Pancreas (tissue), 10 donors: ENCODE measurements at regions not wholly inside any gene's neighbourhood (a gene's known extent, or its start where the extent isn't known, plus 50 kb on each side); places are given as distances from the start of the nearest gene placed in this dataset.
A peak's percentile ranks its signal among the peaks of the same experiment; 100 is the strongest.

Experiments used
- ATAC-seq, 4 donors: fragments of 200-7000 bp; cut with Tn5 transposase; one replicate each; pipeline versions ENCODE4 v1.8.0 to v1.9.1; 2020; ENCODE audit warnings: mild to moderate bottlenecking in 4 of 4, moderate library complexity in 4 of 4
- DNase-seq, 6 donors: peaks; one replicate each; pipeline ENCODE4 v3.0.0-alpha.2; 2020
- FAIRE-seq: peaks from 2 replicates; lab custom pipeline; 2012; peaks lifted over from hg19 to GRCh38; lab: Jason Lieb, UNC
- H3K27ac ChIP-seq, 4 donors: fragments of 200-600 bp; sonication (generic); 1 replicate in 3 of 4; 2 replicates in 1 of 4; pipeline versions ENCODE4 v1.5.0 to v1.8.0; 2020
- H3K27me3 ChIP-seq, 4 donors: fragments of 200-600 bp; one replicate each; pipeline ENCODE4 v1.8.0; 2021
- H3K36me3 ChIP-seq, 3 donors: fragments of 200-600 bp; sonication (generic) in 1 of 3; one replicate each; pipeline versions ENCODE4 v1.5.0 to v1.8.0; 2020 to 2021
- H3K4me1 ChIP-seq, 3 donors: fragments of 200-600 bp; one replicate each; pipeline ENCODE4 v1.8.0; 2021
- H3K4me3 ChIP-seq, 4 donors: fragments of 200-600 bp; sonication (generic) in 2 of 4; one replicate each; pipeline versions ENCODE4 v1.5.0 to v1.8.0; 2020 to 2021
- H3K9me3 ChIP-seq, 4 donors: fragments of 200-600 bp; one replicate each; pipeline ENCODE4 v1.8.0; 2021
- CTCF ChIP-seq, 4 donors: fragments of 200-600 bp; sonication (generic) in 3 of 4; IDR thresholded peaks; one replicate each; pipeline versions ENCODE4 v1.5.0 to v1.8.0; 2021; ENCODE audit warnings: antibody characterized with exemption in 4 of 4
- WGBS, 2 donors: extraction: QIAGEN DNeasy Blood & Tissue Kit; methylation state at CpG; one replicate each; pipeline ENCODE4 v1.1.7; 2013; 5-methylcytosine and 5-hydroxymethylcytosine counted together
- intact Hi-C, 3 donors: fragments of 100-400 bp; cut with DNase I; formaldehyde crosslinking; loops; one replicate each; pipeline versions ENCODE4 v1.11.1 to v1.14.2; 2022
- donor health status: healthy with polysubstance abuse.
- donor health status: DM: no; HTN: no; CAD: no; lungs with moderate emphysema.
- donor health status: DM: no; HTN: no; CAD: no.
- donor health status: control.
- donor health status: control.
- donor health status: Bipolar disorder and iron deficiency.
- donor health status: DM: yes; HTN: yes; CAD: no.
- donor health status: DM: no; HTN: no; CAD: no.
- donor health status: DM: no; HTN: no; CAD: no.
- donor health status: DM: yes; HTN: yes; CAD: no.

DNA sequence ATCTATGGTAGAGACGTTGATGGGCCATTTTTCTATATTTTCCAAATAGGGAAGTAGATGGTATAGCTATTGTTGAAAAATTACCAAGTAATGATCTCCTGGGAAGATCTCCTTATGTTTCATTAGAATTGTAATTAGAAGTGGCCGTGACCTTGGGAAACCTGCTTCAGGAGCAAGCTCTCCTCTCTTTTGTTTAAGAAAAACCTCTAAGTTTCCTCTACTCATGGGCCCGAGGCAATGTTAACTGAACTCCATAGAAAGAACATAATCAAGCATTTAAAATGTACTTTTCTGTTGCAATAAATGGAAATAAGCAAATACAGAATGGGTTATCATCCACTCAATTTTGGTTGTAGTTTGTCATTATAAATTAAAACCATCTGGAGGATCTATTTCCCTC is 511.2 kb upstream of the MDFIC2 start:
- Histone ChIP-seq H3K27me3 (no peaks in the 10 kb centered on the region), H3K36me3 (no peaks in the 10 kb centered on the region), H3K4me3 (no peak overlapping the region), H3K4me1 (peaks cover 5 to 8% (median 7%) of the 10 kb centered on the region in 3 donors), H3K9me3 (no peaks in the 10 kb centered on the region), H3K27ac (no peak overlapping the region)
- ATAC-seq (peak in 2 of 4 donors; percentile 39 to 59), FAIRE-seq (no peak), DNase-seq (no peak)
- intact Hi-C loops, result no loop called here
- WGBS, 2 donors, result 39 to 40% methylated on average over 3 of the region's 3 CpGs
- no peak for TF ChIP-seq CTCF (IDR thresholded peaks at IDR 0.05)

GRCh38 chr3:70822669-70823068 is 510.2 kb upstream of the MDFIC2 start:
- Histone ChIP-seq H3K9me3 (no peaks in the 10 kb centered on the region), H3K36me3 (no peaks in the 10 kb centered on the region), H3K27ac (no peak overlapping the region), H3K27me3 (no peaks in the 10 kb centered on the region), H3K4me1 (peaks cover 5 to 8% (median 7%) of the 10 kb centered on the region in 3 donors), H3K4me3 (no peak overlapping the region)
- no peak for ATAC-seq
- intact Hi-C loops, result no loop called here
- FAIRE-seq, result no peak
- 77 to 85% methylated on average over 7 of the region's 7 CpGs for WGBS, 2 donors
- no peak for DNase-seq
- TF ChIP-seq CTCF (IDR thresholded peaks at IDR 0.05), result no peak

DNA sequence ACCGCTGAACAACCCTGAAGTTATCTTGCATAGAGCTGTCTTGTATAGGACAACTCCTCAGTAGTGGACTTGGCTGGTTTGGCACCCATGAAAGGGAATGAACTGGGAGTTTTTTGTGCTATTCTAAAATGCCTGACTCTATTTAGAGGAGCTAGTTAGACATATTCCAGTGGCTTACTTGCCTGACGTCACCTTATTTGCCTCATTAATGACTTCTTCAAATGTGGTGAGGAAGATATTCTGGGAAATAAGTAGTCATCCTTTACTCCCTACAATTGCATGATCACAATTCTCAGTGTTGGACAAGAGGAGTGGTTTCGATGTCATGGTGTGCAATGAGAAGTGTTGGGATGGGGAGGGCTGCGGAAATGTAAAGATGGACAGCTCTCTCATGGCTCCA is 509.2 kb upstream of the MDFIC2 start:
- ATAC-seq (no peak), DNase-seq (no peak), FAIRE-seq (no peak)
- Histone ChIP-seq H3K9me3 (no peaks in the 10 kb centered on the region), H3K4me1 (peaks cover 5 to 8% (median 7%) of the 10 kb centered on the region in 3 donors), H3K4me3 (no peak overlapping the region), H3K36me3 (no peaks in the 10 kb centered on the region), H3K27ac (no peak overlapping the region), H3K27me3 (no peaks in the 10 kb centered on the region)
- WGBS, 2 donors, result 96% methylated on average over 4 of the region's 4 CpGs
- intact Hi-C loops, result no loop called here
- TF ChIP-seq CTCF (IDR thresholded peaks at IDR 0.05), result no peak

DNA sequence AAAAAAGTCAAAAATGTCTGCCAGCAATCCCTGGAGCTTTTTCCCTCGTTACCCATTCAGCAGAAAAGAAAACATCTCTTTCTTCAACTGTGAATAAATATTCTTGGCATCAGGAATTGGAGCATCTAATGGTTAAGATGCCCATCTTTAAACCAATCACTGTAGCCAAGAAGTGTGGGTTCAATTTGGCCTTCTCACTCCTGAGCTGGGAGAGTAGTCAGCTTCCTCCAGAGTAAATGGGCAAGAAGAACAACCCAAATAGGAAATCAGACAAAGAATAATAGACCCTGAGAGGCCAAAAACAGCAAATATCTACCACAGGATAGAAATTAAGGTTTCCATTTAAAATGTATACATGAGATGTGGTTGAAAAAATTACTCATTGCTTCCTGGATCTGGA is 508.0 kb upstream of the MDFIC2 start:
- TF ChIP-seq CTCF (IDR thresholded peaks at IDR 0.05), result no peak
- Histone ChIP-seq H3K36me3 (no peaks in the 10 kb centered on the region), H3K9me3 (no peaks in the 10 kb centered on the region), H3K27me3 (no peaks in the 10 kb centered on the region), H3K4me3 (no peak overlapping the region), H3K27ac (no peak overlapping the region), H3K4me1 (peaks cover 5 to 8% (median 7%) of the 10 kb centered on the region in 3 donors)
- no peak for FAIRE-seq
- 87 to 89% methylated on average over 1 of the region's 1 CpG for WGBS, 2 donors
- DNase-seq, result no peak
- ATAC-seq, result no peak
- intact Hi-C loops, result no loop called here

DNA sequence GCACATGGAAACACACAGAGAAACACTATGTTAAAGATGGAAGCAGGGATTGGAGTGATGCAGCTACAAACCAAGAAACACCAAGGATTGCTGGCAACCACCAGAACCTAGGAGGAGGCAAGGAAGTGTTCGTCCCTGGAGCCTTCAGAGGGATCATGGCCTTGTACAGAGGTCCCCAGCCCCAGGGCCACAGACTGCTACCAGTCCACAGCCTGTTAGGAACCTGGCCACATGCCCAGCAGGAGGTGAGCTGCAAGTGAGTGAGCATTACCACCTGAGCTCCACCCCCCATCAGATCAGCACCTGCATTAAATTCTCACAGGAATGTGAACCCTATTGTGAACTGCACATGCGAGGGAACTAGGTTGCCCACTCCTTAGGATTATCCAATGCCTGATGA is 505.7 kb upstream of the MDFIC2 start:
- no peak for ATAC-seq
- FAIRE-seq, result no peak
- no peaks in the 10 kb centered on the region for H3K4me1 ChIP-seq
- H3K27me3 ChIP-seq, result no peaks in the 10 kb centered on the region
- no peaks in the 10 kb centered on the region for H3K9me3 ChIP-seq
- H3K36me3 ChIP-seq, result no peaks in the 10 kb centered on the region
- TF ChIP-seq CTCF (IDR thresholded peaks at IDR 0.05), result no peak
- intact Hi-C loops, result no loop called here
- H3K4me3 ChIP-seq, result no peak overlapping the region
- H3K27ac ChIP-seq, result no peak overlapping the region
- peak in 2 of 6 donors; percentile 31 to 32 for DNase-seq
- WGBS, 2 donors, result 49 to 90% methylated on average over 2 of the region's 2 CpGs
